Caco-2 (cell line): ENCODE measurements at regions not wholly inside any gene's neighbourhood (a gene's known extent, or its start where the extent isn't known, plus 50 kb on each side); places are given as distances from the start of the nearest gene placed in this dataset.
"Not testable (repeated sequence)": the region's sequence is repeated elsewhere in the genome, so short reads cannot be mapped to it uniquely, and the experiment has no call there.

Experiments
- BruUV-seq: library from RNA; stranded (reverse); fragments of 400-500 nt; replicated peaks from 2 replicates; lab custom pipeline; 2021; lab: Mats Ljungman, UMichigan
- CTCF ChIA-PET: fragments of 300-600 bp; sonication (Branson Sonifier 250); formaldehyde crosslinking; loops from one replicate; lab custom pipeline; 2022; ENCODE audit warnings: antibody characterized with exemption; lab: Charles Lee
- POLR2A ChIA-PET: fragments of 300-600 bp; sonication (Branson Sonifier 250); formaldehyde crosslinking; loops from one replicate; lab custom pipeline; 2022; ENCODE audit warnings: antibody characterized with exemption; lab: Charles Lee
- DNase-seq, 2 experiments: peaks; one replicate each; pipeline versions ENCODE4 v3.0.0 to v3.0.0-alpha.2; 2020 to 2022
- H3K27me3 ChIP-seq: replicated peaks from 2 replicates; pipeline ENCODE4 v1.6.0; 2011; ENCODE audit warnings: low read length; ENCODE audit not compliant: control insufficient read depth, insufficient read depth
- H3K36me3 ChIP-seq: 2 replicates; pipeline ENCODE4 v1.5.1; 2011; ENCODE audit warnings: low read length; ENCODE audit not compliant: control insufficient read depth, insufficient read depth
- H3K4me1 ChIP-seq: fragments of 250-450 bp; sonication (Bioruptor Pico); 2 replicates; pipeline ENCODE4 v1.5.1; 2020; ENCODE audit warnings: mild to moderate bottlenecking
- H3K4me3 ChIP-seq: 2 replicates; pipeline ENCODE4 v1.5.1; 2011; ENCODE audit warnings: low read depth, mild to moderate bottlenecking, control low read depth, low read length
- H3K9me3 ChIP-seq: fragments of 250-450 bp; sonication (Bioruptor Pico); 2 replicates; pipeline ENCODE4 v1.5.1; 2020; ENCODE audit warnings: mild to moderate bottlenecking, moderate library complexity
- H3K27ac Mint-ChIP-seq: one replicate; pipeline ENCODE4 v1.8.0; 2022; ENCODE audit warnings: mixed read lengths; ENCODE audit not compliant: unreplicated experiment
- H3K27me3 Mint-ChIP-seq: one replicate; pipeline ENCODE4 v1.8.0; 2022; ENCODE audit warnings: mixed read lengths; ENCODE audit not compliant: insufficient read depth, unreplicated experiment
- H3K36me3 Mint-ChIP-seq: one replicate; pipeline ENCODE4 v1.8.0; 2022; ENCODE audit warnings: mild to moderate bottlenecking, mixed read lengths; ENCODE audit not compliant: insufficient read depth, unreplicated experiment
- H3K4me1 Mint-ChIP-seq: one replicate; pipeline ENCODE4 v1.8.0; 2022; ENCODE audit warnings: low read depth, mixed read lengths; ENCODE audit not compliant: unreplicated experiment
- H3K4me3 Mint-ChIP-seq: one replicate; pipeline ENCODE4 v1.8.0; 2022; ENCODE audit warnings: mild to moderate bottlenecking, moderate library complexity, mixed read lengths; ENCODE audit not compliant: unreplicated experiment
- H3K9me3 Mint-ChIP-seq: one replicate; pipeline ENCODE4 v1.8.0; 2022; ENCODE audit warnings: mixed read lengths; ENCODE audit not compliant: unreplicated experiment
- CTCF ChIP-seq, 2 experiments: fragments of 200-600 bp in 1 of 2; IDR thresholded peaks; 1 replicate in 1 of 2; 2 replicates in 1 of 2; pipeline versions ENCODE4 v1.5.1 to v1.8.0; 2011 to 2022; ENCODE audit warnings: antibody characterized with exemption in 1 of 2, control low read depth in 1 of 2, inconsistent platforms in 1 of 2, low read depth in 1 of 2, low read length in 1 of 2, mild to moderate bottlenecking in 1 of 2, moderate library complexity in 1 of 2; ENCODE audit not compliant: insufficient read depth in 1 of 2, severe bottlenecking in 1 of 2, unreplicated experiment in 1 of 2
- intact Hi-C: fragments of 100-400 bp; cut with micrococcal nuclease; formaldehyde crosslinking; loops from one replicate; pipeline ENCODE4 v1.10.0; 2022; ENCODE audit not compliant: unreplicated experiment

DNA sequence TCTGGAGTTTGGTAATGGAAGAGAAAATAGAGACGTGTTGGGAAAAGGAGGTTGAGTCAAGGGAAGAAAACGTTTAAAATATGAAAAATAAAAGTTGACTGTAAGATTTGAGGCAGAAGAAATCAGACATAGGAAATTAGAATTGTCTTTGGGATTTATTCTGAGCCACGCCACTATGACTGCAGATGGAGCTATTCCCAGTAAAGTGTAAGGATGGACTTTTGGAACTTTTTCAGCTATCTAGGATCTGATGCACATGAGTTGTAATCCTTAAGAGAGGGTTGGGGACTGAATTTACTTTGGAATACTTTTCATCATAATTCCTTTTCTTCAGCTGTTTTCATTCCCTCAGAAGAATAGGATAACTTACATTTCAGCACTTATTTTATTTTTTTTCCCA lies 336.7 kb downstream of the FAM170A start:
- no peak overlapping the region for H3K4me3 ChIP-seq
- DNase-seq = no peak
- TF ChIP-seq CTCF (IDR thresholded peaks at IDR 0.05; ENCODE audit: insufficient read depth in 1 of 2, low read depth in 1 of 2, low read length in 1 of 2, severe bottlenecking in 1 of 2, unreplicated experiment in 1 of 2) = no peak
- Mint-ChIP-seq H3K27ac (no peak overlapping the region), H3K36me3 (no peaks in the 10 kb centered on the region), H3K9me3 (no peaks in the 10 kb centered on the region), H3K27me3 (no peaks in the 10 kb centered on the region), H3K4me3 (no peak overlapping the region), H3K4me1 (no peaks in the 10 kb centered on the region)
- H3K9me3 ChIP-seq = no peaks in the 10 kb centered on the region
- no TSS peak for BruUV-seq
- intact Hi-C loops = no loop called here
- ChIA-PET CTCF (no interaction called here), POLR2A (no interaction called here)
- H3K4me1 ChIP-seq = no peaks in the 10 kb centered on the region
- H3K36me3 ChIP-seq = no peaks in the 10 kb centered on the region
- no peaks in the 10 kb centered on the region; the same call in 1 of the 2 replicates for H3K27me3 ChIP-seq

GRCh38 chr5:119968690-119969089 lies 339.3 kb downstream of the FAM170A start:
- intact Hi-C loops = no loop called here
- CTCF ChIA-PET = no interaction called here
- H3K27ac Mint-ChIP-seq = no peak overlapping the region
- no peaks in the 10 kb centered on the region for H3K4me1 ChIP-seq
- H3K36me3 Mint-ChIP-seq = no peaks in the 10 kb centered on the region
- H3K9me3 ChIP-seq = no peaks in the 10 kb centered on the region
- no peak overlapping the region for H3K4me3 ChIP-seq
- H3K4me3 Mint-ChIP-seq = no peak overlapping the region
- no peaks in the 10 kb centered on the region for H3K27me3 Mint-ChIP-seq
- no peak for TF ChIP-seq CTCF (IDR thresholded peaks at IDR 0.05; ENCODE audit: insufficient read depth in 1 of 2, low read depth in 1 of 2, low read length in 1 of 2, severe bottlenecking in 1 of 2, unreplicated experiment in 1 of 2)
- no peaks in the 10 kb centered on the region for H3K9me3 Mint-ChIP-seq
- no peaks in the 10 kb centered on the region for H3K36me3 ChIP-seq
- H3K27me3 ChIP-seq = no peaks in the 10 kb centered on the region; the same call in 1 of the 2 replicates
- POLR2A ChIA-PET = no interaction called here
- BruUV-seq = no TSS peak
- no peaks in the 10 kb centered on the region for H3K4me1 Mint-ChIP-seq
- DNase-seq = no peak

DNA sequence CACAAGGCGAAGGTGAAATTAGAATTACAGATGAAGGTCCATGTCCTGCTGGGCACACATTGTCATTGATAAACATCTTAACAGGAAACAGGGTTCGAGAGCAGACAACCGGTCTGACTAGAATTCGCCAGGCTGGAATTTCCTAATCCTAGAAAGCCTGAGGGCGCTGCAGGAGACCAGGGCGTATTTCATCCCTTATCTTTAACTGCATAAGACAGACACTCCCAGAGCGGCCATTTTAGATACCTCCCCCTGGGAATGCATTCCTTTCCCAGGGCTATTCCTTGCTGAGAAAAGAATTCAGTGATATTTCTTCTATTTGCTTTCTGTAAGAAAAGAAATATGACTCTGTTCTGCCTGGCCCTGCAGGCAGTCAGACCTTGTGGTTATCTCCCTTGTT lies 357.7 kb downstream of the FAM170A start:
- H3K9me3 Mint-ChIP-seq = peaks cover 34% of the 10 kb centered on the region
- H3K36me3 Mint-ChIP-seq, H3K4me3 ChIP-seq, H3K9me3 ChIP-seq, H3K4me3 Mint-ChIP-seq, H3K27me3 ChIP-seq, POLR2A ChIA-PET, H3K27ac Mint-ChIP-seq, H3K4me1 Mint-ChIP-seq, intact Hi-C loops, CTCF ChIA-PET, BruUV-seq, H3K36me3 ChIP-seq, H3K4me1 ChIP-seq, H3K27me3 Mint-ChIP-seq: not testable (repeated sequence)
- peak; percentile 36 to 44 for DNase-seq

- H3K4me3 Mint-ChIP-seq = no peak overlapping the region
- TF ChIP-seq CTCF (IDR thresholded peaks at IDR 0.05; ENCODE audit: insufficient read depth in 1 of 2, low read depth in 1 of 2, low read length in 1 of 2, severe bottlenecking in 1 of 2, unreplicated experiment in 1 of 2) = no peak
- no peak overlapping the region for H3K4me3 ChIP-seq
- peaks cover 2% of the 10 kb centered on the region for H3K27me3 Mint-ChIP-seq
- POLR2A ChIA-PET = no interaction called here
- DNase-seq = no peak
- no peaks in the 10 kb centered on the region for H3K4me1 ChIP-seq
- H3K27me3 ChIP-seq = no peaks in the 10 kb centered on the region
- H3K36me3 ChIP-seq = no peaks in the 10 kb centered on the region
- intact Hi-C loops = no loop called here
- no peak overlapping the region for H3K27ac Mint-ChIP-seq
- no TSS peak for BruUV-seq
- no peaks in the 10 kb centered on the region for H3K36me3 Mint-ChIP-seq
- H3K9me3 Mint-ChIP-seq = peaks cover 31% of the 10 kb centered on the region
- H3K9me3 ChIP-seq = no peaks in the 10 kb centered on the region
- CTCF ChIA-PET = no interaction called here
- H3K4me1 Mint-ChIP-seq = no peaks in the 10 kb centered on the region
Measured at GRCh38 chr5:119991625-119992024, 362.3 kb downstream of the FAM170A start.
